Activated CD8-positive, alpha-beta T cell treated with anti-CD3 and anti-CD28 coated beads for 36 hours (primary cell): ENCODE measurements at regions not wholly inside any gene's neighbourhood (a gene's known extent, or its start where the extent isn't known, plus 50 kb on each side); places are given as distances from the start of the nearest gene placed in this dataset.
A peak's percentile ranks its signal among the peaks of the same experiment; 100 is the strongest.
"Not testable (repeated sequence)": the region's sequence is repeated elsewhere in the genome, so short reads cannot be mapped to it uniquely, and the experiment has no call there.

Source experiments
- ATAC-seq: fragments of 200-7000 bp; cut with Tn5 transposase; one replicate; pipeline ENCODE4 v1.10.0; 2021; ENCODE audit warnings: mild to moderate bottlenecking, moderate library complexity
- CTCF ChIA-PET: fragments of 350-600 bp; sonication (Branson Sonifier 250); formaldehyde crosslinking; loops from one replicate; lab custom pipeline; 2021; ENCODE audit warnings: antibody characterized with exemption; lab: Charles Lee
- POLR2A ChIA-PET: fragments of 350-600 bp; sonication (Branson Sonifier 250); formaldehyde crosslinking; loops from one replicate; lab custom pipeline; 2021; ENCODE audit warnings: antibody characterized with exemption; lab: Charles Lee
- DNase-seq: peaks from one replicate; pipeline ENCODE4 v3.0.0-alpha.2; 2020
- H3K27ac Mint-ChIP-seq: one replicate; pipeline ENCODE4 v1.8.0; 2021; ENCODE audit warnings: mild to moderate bottlenecking, mixed read lengths
- H3K27me3 Mint-ChIP-seq: one replicate; pipeline ENCODE4 v1.8.0; 2021; ENCODE audit warnings: mixed read lengths
- H3K36me3 Mint-ChIP-seq: one replicate; pipeline ENCODE4 v1.8.0; 2021; ENCODE audit warnings: low read depth, mixed read lengths
- H3K4me1 Mint-ChIP-seq: one replicate; pipeline ENCODE4 v1.8.0; 2021; ENCODE audit warnings: low read depth, mixed read lengths
- H3K4me3 Mint-ChIP-seq: one replicate; pipeline ENCODE4 v1.8.0; 2021; ENCODE audit warnings: mild to moderate bottlenecking, moderate library complexity, mixed read lengths
- H3K9me3 Mint-ChIP-seq: one replicate; pipeline ENCODE4 v1.8.0; 2021; ENCODE audit warnings: mixed read lengths
- CTCF ChIP-seq: fragments of 200-600 bp; IDR thresholded peaks from one replicate; pipeline ENCODE4 v1.8.0; 2022; ENCODE audit warnings: antibody characterized with exemption, mild to moderate bottlenecking
- intact Hi-C: fragments of 100-400 bp; cut with micrococcal nuclease; formaldehyde crosslinking; loops from one replicate; pipeline ENCODE4 v1.10.0; 2022

DNA sequence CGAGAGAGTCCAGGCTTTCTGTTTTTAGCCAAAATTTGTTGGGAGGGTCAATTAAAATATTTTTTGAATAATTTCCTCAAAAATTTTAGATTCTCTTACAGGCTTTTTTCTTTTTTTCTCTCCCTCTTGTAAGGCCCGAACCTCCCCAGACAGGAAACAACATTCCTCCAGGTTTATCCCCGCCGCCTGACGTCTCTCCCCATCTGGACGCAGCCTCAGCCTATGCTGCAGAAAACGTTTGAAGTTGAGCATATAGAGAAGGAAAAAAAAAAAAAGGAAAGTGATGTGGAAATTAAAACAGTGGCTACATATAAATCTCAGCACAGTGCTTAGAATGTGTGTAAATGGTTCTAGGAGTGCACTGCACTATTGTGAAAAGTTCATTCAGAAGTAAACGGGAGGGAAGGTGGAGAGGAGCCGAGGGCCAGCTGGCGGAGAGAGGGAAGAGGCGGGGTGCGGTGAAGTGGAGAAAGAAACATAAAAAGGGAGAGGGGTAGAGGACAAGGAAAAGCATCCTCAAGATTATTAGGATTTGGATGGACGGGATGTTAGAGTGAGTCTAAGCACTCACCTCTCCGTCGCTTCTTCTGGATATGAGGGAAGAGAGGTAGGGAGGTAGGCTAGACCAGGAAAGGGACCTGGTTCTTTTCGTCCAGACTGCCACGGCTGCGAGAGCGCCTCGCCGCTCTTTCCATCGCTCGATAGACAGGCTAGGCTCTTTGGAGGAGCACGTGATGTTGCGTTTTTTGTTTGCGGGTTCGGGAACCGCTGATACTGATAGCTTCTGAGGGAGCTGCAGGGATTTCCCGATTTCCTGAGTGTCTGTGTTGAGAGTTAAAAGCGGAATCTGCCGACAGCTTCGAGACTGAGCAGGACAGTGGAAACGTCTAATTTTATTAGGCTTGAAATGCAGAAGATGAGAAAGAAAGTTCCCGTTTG is 98.7 kb downstream of the TRIM27 start:
- no peak overlapping the region for H3K4me3 Mint-ChIP-seq
- ATAC-seq (no peak), DNase-seq (no peak)
- intact Hi-C loops: no loop called here
- ChIA-PET CTCF (interaction anchor here (1.0 to 1.9 kb wide), 4 partner anchors 13 to 191 kb away, joined by 3 to 14 read pairs (median 3); no protein-coding TSS in a partner anchor), POLR2A (interaction anchor here (0.6 to 0.7 kb wide), 2 partner anchors 15 to 273 kb away, joined by 3 read pairs; no protein-coding TSS in a partner anchor)
- no peak overlapping the region for H3K27ac Mint-ChIP-seq
- no peaks in the 10 kb centered on the region for H3K36me3 Mint-ChIP-seq
- H3K9me3 Mint-ChIP-seq: no peaks in the 10 kb centered on the region
- H3K27me3 Mint-ChIP-seq: peaks cover 66% of the 10 kb centered on the region
- H3K4me1 Mint-ChIP-seq: peaks cover 10% of the 10 kb centered on the region
- TF ChIP-seq CTCF: no peak

- ATAC-seq (no peak), DNase-seq (no peak)
- Mint-ChIP-seq H3K36me3 (no peaks in the 10 kb centered on the region), H3K4me1 (peaks cover 10% of the 10 kb centered on the region), H3K9me3 (no peaks in the 10 kb centered on the region), H3K27me3 (peaks cover 71% of the 10 kb centered on the region), H3K27ac (no peak overlapping the region), H3K4me3 (no peak overlapping the region)
- ChIA-PET POLR2A (interaction anchor here (0.6 to 0.7 kb wide), 2 partner anchors 16 to 273 kb away, joined by 3 read pairs; no protein-coding TSS in a partner anchor), CTCF (interaction anchor here (1.0 to 1.9 kb wide), 4 partner anchors 12 to 190 kb away, joined by 3 to 14 read pairs (median 3); no protein-coding TSS in a partner anchor)
- intact Hi-C loops: no loop called here
- TF ChIP-seq CTCF: no peak
These were observed 98.0 kb downstream of the TRIM27 start for GRCh38 chr6:28825732-28826293.

- intact Hi-C loops: loop anchor here (10.0 kb wide), 1 partner anchor 153 kb away; no protein-coding TSS in a partner anchor
- not testable (repeated sequence) for H3K36me3 Mint-ChIP-seq
These were observed 92.1 kb downstream of the TRIM27 start for GRCh38 chr6:28831683-28832082.

DNA sequence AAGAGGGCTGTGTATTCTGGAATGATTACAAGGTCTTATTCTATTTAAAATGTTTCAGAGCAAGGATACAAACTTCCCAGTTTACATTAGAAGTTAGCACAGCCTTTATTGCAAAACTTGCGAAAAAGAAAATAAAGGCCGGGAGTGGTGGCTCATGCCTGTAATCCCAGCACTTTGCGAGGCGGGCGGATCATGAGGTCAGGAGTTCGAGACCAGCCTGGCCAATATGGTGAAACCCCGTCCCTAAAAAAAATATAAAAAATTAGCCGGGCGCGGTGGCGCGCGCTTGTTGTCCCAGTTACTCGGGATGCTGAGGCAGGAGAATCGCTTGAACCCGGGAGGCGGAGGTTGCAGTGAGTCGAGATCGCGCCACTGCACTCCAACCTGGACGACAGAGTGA is 87.1 kb downstream of the TRIM27 start:
- H3K4me3 Mint-ChIP-seq, H3K9me3 Mint-ChIP-seq, H3K27ac Mint-ChIP-seq, DNase-seq, H3K36me3 Mint-ChIP-seq, ATAC-seq: not testable (repeated sequence)
- Mint-ChIP-seq H3K27me3 (peaks cover 33% of the 10 kb centered on the region), H3K4me1 (peaks cover 13% of the 10 kb centered on the region)
- POLR2A ChIA-PET: interaction anchor here (1.3 to 2.8 kb wide), 3 partner anchors 19 to 180 kb away, joined by 4 to 14 read pairs (median 8); partner anchors contain the start of gene TRIM27
- CTCF ChIA-PET: interaction anchor here (0.6 to 5.6 kb wide), 30 partner anchors 11 to 817 kb away, joined by 3 to 58 read pairs (median 6); partner anchors contain the start of gene TRIM27
- intact Hi-C loops: loop anchor here (5.0 to 10.0 kb wide), 2 partner anchors 61 to 148 kb away; no protein-coding TSS in a partner anchor

More at GRCh38 chr6:28831683-28832082, 92.1 kb downstream of the TRIM27 start:
- POLR2A ChIA-PET, DNase-seq, ATAC-seq, H3K4me1 Mint-ChIP-seq, H3K4me3 Mint-ChIP-seq, H3K27ac Mint-ChIP-seq, CTCF ChIA-PET, H3K9me3 Mint-ChIP-seq: not testable (repeated sequence)
- peaks cover 59% of the 10 kb centered on the region for H3K27me3 Mint-ChIP-seq

DNA sequence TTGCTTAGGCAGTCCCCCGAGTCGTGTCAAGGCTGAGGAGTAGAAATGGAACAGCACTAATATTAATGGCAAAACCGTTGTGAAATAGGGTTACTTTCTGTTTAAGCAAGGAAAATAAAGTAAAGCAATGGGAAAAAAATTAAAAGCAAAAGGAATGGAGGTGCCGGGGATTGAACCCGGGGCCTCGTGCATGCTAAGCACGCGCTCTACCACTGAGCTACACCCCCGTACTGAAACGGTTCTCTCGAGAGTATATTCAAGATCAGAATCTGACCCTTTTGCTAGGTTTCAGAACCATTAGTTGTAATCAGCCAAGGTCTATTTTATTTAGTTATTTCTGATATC is 85.5 kb downstream of the TRIM27 start:
- DNase-seq: peak; percentile 72
- POLR2A ChIA-PET: interaction anchor here (0.7 to 2.8 kb wide), 14 partner anchors 10 to 178 kb away, joined by 3 to 14 read pairs (median 4); partner anchors contain the start of gene TRIM27
- ATAC-seq: peak; percentile 55
- CTCF ChIA-PET: interaction anchor here (0.8 to 5.6 kb wide), 33 partner anchors 11 to 815 kb away, joined by 3 to 58 read pairs (median 6); partner anchors contain the start of genes TRIM27 and ZNF311
- intact Hi-C loops: loop anchor here (2.0 to 10.0 kb wide), 5 partner anchors 25 to 179 kb away; no protein-coding TSS in a partner anchor
- H3K4me3 Mint-ChIP-seq: peak overlapping the region; percentile 94
- H3K27me3 Mint-ChIP-seq: peaks cover 30% of the 10 kb centered on the region
- H3K36me3 Mint-ChIP-seq: peaks cover 2% of the 10 kb centered on the region
- TF ChIP-seq CTCF: no peak
- no peaks in the 10 kb centered on the region for H3K9me3 Mint-ChIP-seq
- H3K27ac Mint-ChIP-seq: peak overlapping the region; percentile 84
- H3K4me1 Mint-ChIP-seq: peaks cover 13% of the 10 kb centered on the region
